ENCODE measurements at regions not wholly inside any gene's neighbourhood (a gene's known extent, or its start where the extent isn't known, plus 50 kb on each side); places are given as distances from the start of the nearest gene placed in this dataset.
"Not testable (repeated sequence)": the region's sequence is repeated elsewhere in the genome, so short reads cannot be mapped to it uniquely, and the experiment has no call there.

DNA sequence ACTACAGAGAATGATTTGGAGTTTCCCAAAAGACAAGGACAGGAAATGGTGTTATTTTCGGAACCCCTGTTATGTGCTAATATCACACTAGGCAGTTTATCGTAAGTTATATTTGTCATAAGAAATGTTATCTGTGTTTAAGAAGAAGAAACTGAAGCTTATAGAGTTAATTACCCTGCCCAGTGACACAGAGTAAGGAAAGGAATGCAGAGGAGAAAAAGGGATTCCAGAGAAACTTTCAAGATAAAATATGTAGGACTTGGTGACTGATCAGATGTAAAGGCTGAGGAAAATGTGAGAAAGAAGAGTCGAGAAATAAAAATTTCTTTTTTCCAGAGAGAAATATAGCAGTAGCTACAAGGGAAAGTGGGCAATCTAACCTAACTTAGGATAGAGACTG lies 63.5 kb upstream of the ZNF746 start:
- no peak for DNase-seq

DNA sequence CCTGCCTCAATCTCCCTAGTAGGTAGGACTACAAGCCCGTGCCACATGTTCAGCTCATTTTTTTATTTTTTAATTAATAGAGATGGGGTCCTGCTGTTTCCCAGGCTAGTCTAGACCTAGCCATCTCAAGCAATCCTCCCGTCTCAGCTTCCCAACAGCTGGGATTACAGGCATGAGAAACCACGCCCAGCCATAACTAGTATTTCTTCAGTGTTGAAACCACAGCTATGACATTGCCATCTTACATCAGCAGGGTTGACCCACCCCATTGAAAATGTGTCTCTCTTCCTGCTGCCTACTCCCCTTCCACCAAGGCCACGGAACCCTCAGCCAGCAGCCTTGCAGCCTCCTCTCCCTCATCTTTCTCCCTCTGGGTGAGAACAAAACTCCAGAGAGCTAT lies 62.1 kb upstream of the ZNF746 start:
- DNase-seq = no peak

DNA sequence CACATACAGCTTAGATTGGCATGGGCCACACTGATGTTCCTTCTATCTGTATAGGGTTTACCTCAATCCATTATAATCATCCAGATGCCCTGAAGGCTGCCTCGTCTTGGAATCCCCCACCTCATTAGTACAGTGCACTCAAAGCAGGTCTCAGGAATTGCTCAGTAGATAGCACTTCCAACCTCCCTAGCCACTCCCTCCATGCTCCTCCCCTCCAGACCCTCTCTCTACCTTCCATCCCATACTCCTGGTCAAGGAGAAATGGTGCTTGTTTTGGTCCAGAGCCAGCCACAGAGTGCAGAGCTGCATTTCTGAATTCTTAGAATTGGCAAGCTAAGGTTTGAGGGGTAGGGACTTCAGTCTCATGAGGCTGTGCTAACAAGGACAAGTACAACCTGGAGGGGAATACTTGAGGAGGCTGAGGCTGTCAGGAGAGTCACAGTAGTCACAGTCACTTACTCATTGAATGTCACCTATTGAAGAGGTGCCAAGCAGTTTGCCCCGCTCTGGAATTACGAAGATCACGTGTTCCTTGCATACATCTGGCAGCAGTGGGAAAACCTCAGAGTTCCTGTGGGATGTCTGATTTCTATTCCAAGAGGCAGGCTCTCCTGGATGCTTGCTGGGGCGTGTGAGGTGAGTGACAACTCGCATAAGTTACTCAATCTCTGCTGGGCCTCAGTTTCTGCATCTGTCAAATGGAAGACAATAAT lies 60.7 kb upstream of the ZNF746 start:
- DNase-seq = no peak

DNA sequence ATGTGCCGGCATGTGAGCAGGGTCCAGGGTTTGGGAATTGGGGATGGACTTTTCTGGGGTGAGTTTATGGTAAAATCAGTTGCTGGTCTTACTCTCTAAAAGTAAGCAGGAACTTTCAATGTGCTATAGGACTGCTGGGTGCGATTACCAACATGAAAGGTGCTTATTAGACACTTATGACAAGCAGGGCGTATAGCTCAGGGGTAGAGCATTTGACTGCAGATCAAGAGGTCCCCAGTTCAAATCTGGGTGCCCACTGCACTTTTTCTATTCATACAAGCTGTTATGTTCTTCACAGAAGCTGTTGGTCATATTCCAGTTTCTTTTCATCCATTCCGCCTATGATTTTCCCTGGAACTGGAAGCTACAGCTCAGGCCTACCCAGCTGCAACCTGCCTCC lies 58.9 kb upstream of the ZNF746 start:
- not testable (repeated sequence) for DNase-seq

DNA sequence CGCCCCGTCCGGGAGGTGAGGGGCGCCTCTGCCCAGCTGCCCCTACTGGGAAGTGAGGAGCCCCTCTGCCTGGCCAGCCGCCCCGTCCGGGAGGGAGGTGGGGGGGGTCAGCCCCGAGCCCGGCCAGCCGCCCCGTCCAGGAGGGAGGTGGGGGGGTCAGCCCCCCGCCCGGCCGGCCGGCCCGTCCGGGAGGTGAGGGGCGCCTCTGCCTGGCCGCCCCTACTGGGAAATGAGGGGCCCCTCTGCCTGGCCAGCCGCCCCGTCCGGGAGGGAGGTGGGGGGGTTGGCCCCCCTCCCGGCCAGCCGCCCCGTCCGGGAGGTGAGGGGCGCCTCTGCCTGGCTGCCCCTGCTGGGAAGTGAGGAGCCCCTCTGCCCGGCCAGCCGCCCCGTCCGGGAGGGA lies 57.2 kb upstream of the ZNF746 start:
- not testable (repeated sequence) for DNase-seq

DNA sequence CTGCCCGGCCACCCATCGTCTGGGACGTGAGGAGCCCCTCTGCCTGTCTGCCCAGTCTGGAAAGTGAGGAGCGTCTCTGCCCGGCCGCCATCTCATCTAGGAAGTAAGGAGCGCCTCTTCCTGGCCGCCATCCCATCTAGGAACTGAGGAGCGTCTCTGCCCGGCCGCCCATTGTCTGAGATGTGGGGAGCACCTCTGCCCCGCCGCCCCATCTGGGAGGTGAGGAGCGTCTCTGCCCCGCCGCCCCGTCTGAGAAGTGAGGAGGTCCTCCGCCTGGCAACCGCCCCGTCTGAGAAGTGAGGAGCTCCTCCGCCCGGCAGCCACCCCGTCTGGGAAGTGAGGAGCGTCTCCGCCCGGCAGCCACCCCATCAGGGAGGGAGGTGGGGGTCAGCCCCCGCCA lies 56.4 kb upstream of the ZNF746 start:
- not testable (repeated sequence) for DNase-seq

DNA sequence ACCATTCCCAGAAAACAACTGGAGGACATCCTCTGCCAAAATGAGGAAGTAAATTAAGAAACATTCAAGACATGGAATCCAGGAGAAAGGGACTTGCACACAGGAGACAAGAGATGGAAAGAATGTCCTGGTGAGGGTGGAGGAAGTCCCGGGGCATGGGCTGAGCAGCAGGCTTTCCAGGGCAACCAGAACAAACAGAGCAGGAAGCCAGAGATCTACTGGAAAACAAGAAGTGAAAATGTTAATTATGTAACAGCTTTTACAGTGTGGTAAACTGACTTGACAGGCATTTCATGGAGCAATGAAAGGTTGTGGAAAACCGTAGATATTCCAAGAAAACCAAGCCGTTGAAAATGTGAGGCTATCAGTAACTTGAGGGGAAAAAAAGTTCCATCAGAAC lies 55.2 kb upstream of the ZNF746 start:
- no peak for DNase-seq
